Cardiac muscle cell (in vitro differentiated cells and primary cell): ENCODE measurements at regions not wholly inside any gene's neighbourhood (a gene's known extent, or its start where the extent isn't known, plus 50 kb on each side); places are given as distances from the start of the nearest gene placed in this dataset.

Experiments
- DNase-seq, 2 donors: peaks; one replicate each; pipeline versions ENCODE4 v3.0.0 to v3.0.0-alpha.2; 2010 to 2017; ENCODE audit warnings: low read depth in 1 of 2, low spot score in 1 of 2
- H3K27ac ChIP-seq: fragments of 200-600 bp; sonication (generic); 2 replicates; pipeline ENCODE4 v1.5.1; 2016
- H3K27me3 ChIP-seq: fragments of 200-600 bp; sonication (generic); 2 replicates; pipeline ENCODE4 v1.6.0; 2016; ENCODE audit warnings: control low read depth
- H3K36me3 ChIP-seq: fragments of 200-600 bp; sonication (generic); 2 replicates; pipeline ENCODE4 v1.5.1; 2016; ENCODE audit warnings: control low read depth
- H3K4me1 ChIP-seq: fragments of 200-600 bp; sonication (generic); 2 replicates; pipeline ENCODE4 v1.8.1; 2017; ENCODE audit warnings: low read depth, mild to moderate bottlenecking, mixed run types
- H3K4me3 ChIP-seq: fragments of 200-600 bp; sonication (generic); 2 replicates; pipeline ENCODE4 v1.5.1; 2016; ENCODE audit warnings: mild to moderate bottlenecking
- H3K9me3 ChIP-seq: fragments of 200-600 bp; sonication (generic); 2 replicates; pipeline ENCODE4 v1.5.1; 2017; ENCODE audit warnings: low read depth, mild to moderate bottlenecking, control low read depth
- TF ChIP-seq, protein P1 (sequence below): IDR thresholded peaks from 2 replicates; pipeline ENCODE4 v1.5.1; 2012; ENCODE audit warnings: low read depth, mild to moderate bottlenecking, low read length

DNA sequence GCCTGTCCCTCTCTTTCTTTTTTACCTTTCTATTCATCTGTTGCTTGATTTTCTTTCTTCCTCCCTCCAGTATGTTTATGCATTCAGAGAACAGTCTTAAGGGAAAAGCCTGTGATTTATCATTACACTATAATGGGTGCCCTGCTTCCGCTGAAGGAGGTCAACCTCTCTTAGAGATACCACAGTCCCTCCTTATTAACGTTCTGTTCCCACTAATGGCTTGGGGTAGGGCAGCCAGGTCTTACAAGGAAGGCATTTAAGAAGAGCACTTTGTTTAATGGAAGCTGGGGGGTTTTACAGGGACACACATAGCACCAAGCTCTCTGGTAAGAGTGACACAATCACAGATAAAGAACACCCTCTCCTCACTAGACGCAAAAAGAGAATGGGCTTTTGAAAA lies 523.5 kb downstream of the NUF2 start:
- no peaks in the 10 kb centered on the region for H3K9me3 ChIP-seq
- H3K4me3 ChIP-seq = no peak overlapping the region
- no peak for DNase-seq
- no peaks in the 10 kb centered on the region for H3K36me3 ChIP-seq
- TF ChIP-seq, protein P1, sequence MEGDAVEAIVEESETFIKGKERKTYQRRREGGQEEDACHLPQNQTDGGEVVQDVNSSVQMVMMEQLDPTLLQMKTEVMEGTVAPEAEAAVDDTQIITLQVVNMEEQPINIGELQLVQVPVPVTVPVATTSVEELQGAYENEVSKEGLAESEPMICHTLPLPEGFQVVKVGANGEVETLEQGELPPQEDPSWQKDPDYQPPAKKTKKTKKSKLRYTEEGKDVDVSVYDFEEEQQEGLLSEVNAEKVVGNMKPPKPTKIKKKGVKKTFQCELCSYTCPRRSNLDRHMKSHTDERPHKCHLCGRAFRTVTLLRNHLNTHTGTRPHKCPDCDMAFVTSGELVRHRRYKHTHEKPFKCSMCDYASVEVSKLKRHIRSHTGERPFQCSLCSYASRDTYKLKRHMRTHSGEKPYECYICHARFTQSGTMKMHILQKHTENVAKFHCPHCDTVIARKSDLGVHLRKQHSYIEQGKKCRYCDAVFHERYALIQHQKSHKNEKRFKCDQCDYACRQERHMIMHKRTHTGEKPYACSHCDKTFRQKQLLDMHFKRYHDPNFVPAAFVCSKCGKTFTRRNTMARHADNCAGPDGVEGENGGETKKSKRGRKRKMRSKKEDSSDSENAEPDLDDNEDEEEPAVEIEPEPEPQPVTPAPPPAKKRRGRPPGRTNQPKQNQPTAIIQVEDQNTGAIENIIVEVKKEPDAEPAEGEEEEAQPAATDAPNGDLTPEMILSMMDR = no peak
- H3K27me3 ChIP-seq = no peaks in the 10 kb centered on the region
- H3K27ac ChIP-seq = no peak overlapping the region
- no peaks in the 10 kb centered on the region for H3K4me1 ChIP-seq

DNA sequence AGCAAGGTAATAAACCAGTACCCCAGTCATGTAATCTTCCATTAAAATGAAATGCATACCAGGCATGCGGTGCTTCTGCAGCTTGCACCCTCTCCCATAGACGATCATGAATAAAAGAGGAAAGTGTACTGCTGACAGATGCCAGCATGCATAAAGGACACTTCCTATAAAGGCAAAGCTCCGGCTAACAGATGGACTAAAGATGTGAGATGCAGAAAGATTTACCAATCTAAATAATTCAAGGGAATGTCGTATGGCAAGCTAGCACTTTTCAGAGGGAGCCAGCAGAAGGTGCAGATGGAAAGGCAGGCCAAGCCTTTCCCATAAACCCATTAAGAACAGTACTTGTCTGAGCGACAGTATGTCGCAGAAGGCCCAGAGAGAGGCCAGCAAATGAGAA lies 542.0 kb downstream of the NUF2 start:
- Histone ChIP-seq H3K36me3 (no peaks in the 10 kb centered on the region), H3K9me3 (no peaks in the 10 kb centered on the region), H3K4me1 (no peaks in the 10 kb centered on the region), H3K27ac (no peak overlapping the region), H3K27me3 (no peaks in the 10 kb centered on the region), H3K4me3 (no peak overlapping the region)
- TF ChIP-seq, protein P1 = no peak
- no peak for DNase-seq

DNA sequence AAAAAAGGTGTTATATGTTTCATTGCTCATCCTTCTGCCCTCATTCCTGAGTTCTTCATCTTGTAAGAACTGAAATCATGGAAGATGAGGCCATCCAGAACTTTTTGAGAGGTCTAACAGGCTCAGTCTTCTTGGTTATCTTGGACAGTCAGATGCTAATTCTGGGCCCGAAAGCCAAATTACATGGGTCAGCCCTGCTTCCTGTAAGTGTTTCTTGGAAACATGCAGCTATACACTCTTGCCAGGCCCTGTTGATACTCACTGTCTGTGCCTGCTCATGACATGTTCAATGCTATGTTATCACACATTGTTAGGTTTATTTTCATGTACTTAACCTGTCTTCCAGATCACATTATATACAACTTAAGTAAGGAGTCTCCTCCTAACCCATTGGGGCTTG lies 542.5 kb downstream of the NUF2 start:
- DNase-seq = no peak
- Histone ChIP-seq H3K27ac (no peak overlapping the region), H3K4me1 (no peaks in the 10 kb centered on the region), H3K27me3 (no peaks in the 10 kb centered on the region), H3K36me3 (no peaks in the 10 kb centered on the region), H3K9me3 (no peaks in the 10 kb centered on the region), H3K4me3 (no peak overlapping the region)
- TF ChIP-seq, protein P1 = no peak

DNA sequence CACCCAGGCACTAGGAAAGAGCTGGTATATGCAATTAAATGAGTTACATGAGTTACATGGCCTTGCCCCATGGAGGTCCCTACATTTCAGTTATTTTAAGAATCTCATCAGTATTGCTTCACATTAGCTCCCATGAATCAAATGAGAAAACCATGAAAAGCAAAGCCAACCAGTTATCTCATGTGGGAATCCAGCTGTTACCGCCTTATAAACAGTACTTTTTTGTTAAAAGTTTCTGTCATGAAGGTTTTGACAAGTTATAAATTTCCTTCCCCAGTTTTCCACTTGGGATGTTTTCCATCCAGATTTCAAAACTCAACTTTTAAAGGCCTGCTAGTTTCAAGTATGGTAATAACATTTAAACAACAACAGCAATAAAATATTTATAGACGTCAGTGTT lies 544.8 kb downstream of the NUF2 start:
- Histone ChIP-seq H3K27ac (no peak overlapping the region), H3K4me1 (peaks cover under 1% of the 10 kb centered on the region), H3K4me3 (no peak overlapping the region), H3K9me3 (no peaks in the 10 kb centered on the region), H3K36me3 (no peaks in the 10 kb centered on the region), H3K27me3 (no peaks in the 10 kb centered on the region)
- TF ChIP-seq, protein P1 = no peak
- no peak for DNase-seq

DNA sequence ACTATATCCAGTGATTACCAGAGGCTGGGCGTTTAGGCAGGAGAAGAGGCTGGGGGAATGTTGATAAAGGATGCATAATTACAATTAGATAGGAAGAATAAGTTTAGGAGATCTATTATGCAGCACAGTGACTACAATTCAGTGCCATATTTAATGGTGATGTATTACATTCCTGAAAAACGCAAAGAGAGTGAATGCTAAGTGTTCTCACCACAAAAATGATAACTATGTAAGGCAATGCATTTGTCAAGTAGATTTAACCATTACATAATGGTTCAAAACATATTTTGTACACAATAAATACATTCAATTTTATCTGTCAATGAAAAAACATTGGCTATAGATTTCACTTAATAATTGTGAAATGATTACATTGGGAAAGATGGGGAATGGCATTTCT lies 548.9 kb downstream of the NUF2 start:
- Histone ChIP-seq H3K4me1 (peaks cover 12% of the 10 kb centered on the region), H3K9me3 (no peaks in the 10 kb centered on the region), H3K27ac (no peak overlapping the region), H3K4me3 (no peak overlapping the region), H3K36me3 (no peaks in the 10 kb centered on the region), H3K27me3 (no peaks in the 10 kb centered on the region)
- TF ChIP-seq, protein P1 = no peak
- DNase-seq = peak in 1 of 2 donors; percentile 46

DNA sequence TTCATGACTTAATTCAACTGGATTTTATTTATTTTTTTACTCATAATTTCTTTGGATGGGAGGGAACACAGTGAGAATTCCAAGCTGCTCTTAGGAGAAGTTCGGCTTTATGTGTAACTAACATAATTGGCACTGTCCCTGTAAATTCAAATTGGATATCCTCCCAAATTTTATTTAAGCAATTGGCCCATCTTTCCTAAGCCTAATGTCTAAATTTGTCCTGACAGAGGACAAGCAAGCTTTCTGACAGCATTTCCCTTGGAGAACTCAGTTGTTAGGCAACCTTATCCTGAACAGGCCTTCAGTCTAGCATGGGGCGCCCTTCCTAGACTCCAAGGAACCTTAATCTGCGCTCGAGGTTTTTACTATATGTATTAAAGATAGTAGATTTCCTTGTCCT lies 550.3 kb downstream of the NUF2 start:
- Histone ChIP-seq H3K27me3 (no peaks in the 10 kb centered on the region), H3K36me3 (no peaks in the 10 kb centered on the region), H3K4me1 (peaks cover 12% of the 10 kb centered on the region), H3K9me3 (no peaks in the 10 kb centered on the region), H3K4me3 (no peak overlapping the region), H3K27ac (no peak overlapping the region)
- peak; percentile 26 to 53 for DNase-seq
- TF ChIP-seq, protein P1 = no peak
